NOMO-1 treated with dmso at 0.1 percent for 144 hours (cell line): ENCODE measurements at regions not wholly inside any gene's neighbourhood (a gene's known extent, or its start where the extent isn't known, plus 50 kb on each side); places are given as distances from the start of the nearest gene placed in this dataset.
A peak's percentile ranks its signal among the peaks of the same experiment; 100 is the strongest.

Experiments
- DNase-seq: peaks from one replicate; lab custom pipeline; 2025; ENCODE audit not compliant: unreplicated experiment; lab: John Stamatoyannopoulos, UW

DNA sequence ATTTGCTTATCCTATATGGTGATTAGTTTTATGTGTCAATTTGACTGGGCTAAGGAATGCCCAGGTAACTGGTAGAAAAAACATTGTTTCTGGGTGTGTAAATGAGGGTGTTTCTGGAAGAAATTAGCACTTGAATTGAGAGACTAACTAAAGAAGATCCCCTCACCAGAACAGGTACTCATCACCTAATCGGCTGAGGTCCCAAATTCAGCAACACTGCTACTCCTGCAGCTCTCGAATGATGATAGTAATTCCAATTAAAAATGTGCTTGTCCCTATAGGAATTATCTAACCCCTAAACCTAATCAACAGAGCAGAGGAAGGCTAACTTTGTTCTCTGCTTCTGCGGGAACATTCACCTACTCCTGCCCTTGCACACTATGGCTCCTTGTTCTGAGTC is 464.5 kb upstream of the CHST9 start:
- no peak for DNase-seq

DNA sequence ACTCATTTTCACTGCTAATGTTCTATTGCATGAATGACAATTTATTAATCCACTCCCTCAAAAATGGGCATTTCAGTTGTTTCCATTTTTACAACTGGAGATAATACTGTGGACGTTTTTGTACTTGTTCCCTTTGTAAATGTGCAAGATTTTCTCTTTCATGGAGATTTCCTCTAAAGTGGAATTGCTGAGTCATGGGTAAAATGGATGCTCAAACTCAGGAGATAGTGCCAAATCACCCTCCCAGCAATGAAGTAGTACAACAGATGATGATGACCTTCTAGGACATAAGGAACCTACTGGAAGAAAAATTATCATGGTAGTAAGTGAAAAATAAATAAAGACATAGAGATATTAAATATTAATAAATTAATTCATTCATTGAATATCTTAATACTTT is 460.8 kb upstream of the CHST9 start:
- DNase-seq, result no peak

DNA sequence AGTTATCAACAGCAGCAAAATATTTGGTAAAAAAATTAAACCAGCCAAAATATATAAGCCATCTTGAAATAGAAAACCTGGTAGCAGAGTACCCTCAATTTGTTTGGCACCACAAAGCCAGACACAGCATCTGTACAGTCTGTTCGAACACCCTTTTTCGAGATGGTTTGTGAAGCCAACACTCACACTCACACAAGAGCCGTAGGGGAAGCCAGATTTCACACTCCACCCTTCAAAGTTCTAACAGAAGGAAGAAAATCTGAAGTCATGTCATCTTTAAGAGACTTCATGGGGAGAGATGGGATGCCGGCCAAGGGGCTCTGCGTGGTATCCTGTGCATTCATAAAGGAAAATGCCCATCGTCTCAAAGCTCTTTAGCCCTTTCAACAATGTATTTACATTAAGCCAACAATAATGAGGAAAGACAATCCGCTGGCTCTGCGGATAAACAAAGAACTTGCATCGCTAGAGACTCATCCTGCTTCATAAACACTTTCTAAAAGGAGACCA is 451.5 kb upstream of the CHST9 start:
- no peak for DNase-seq

DNA sequence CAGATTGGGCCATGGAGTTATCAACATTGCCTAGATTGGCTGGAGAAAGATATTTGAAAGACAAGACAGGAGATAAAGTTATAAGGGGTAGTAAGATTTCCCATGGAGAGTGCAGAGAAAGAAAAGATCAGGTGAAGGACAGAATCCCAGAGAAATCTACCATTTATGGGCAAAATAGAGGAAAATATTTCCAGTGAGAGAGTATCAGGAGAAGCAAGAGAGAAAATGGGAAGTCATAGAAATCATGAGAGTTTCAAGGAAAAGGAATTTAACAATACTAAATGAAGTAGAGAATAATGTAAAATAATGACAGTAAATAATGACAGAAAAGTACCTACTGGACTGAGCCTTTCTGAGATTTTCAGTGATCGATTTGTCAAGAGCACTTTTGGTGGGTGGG is 447.6 kb upstream of the CHST9 start:
- DNase-seq, result no peak

DNA sequence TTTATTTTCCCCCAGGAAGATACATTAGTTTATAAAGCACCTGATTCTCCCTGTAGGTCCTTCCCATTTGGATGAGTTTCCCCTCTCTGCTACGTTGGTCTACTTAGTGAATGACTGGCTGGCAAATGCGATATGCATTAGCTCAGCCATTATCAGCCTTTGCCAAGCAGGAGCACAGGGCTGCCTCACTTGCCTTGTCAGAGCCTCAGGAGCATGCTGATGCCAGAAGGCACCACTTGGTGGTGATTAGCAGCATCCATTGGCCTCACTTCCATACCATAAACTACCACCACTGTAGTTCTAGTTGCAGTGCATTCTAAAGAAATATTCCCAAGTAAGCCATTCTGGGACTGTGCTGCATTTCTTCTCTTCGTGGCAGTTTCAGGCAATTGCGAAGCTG is 442.8 kb upstream of the CHST9 start:
- DNase-seq, result no peak

DNA sequence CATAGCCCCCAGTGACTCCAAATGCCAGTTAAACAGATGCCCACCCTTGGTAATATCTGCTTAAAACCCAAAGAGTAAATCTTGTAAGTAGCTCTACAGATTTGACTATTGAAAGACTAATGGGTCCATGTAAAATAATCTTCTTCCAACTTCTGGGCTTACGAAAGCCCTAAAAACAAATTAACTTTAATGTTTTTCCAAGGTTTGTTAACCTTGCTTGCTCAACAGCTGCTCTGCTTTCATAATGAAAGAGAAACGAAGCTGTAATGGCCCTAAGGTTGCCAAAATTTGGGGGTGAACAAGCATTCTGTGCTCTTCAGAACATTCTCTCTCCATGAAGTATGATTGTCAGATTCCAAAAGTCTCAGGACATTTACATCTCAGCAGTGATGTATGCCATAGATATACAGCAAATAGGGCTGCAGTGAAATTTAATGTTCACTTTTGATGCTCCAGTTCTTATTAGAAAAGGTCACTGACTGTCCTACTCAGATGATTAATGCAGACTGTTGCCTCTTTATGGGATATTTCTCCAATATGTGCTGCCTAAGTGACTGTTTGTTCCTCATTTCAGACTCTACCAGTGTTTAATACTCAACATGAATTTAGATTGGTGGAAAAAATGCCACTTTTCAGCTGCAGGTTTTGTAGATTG is 436.3 kb upstream of the CHST9 start:
- no peak for DNase-seq

DNA sequence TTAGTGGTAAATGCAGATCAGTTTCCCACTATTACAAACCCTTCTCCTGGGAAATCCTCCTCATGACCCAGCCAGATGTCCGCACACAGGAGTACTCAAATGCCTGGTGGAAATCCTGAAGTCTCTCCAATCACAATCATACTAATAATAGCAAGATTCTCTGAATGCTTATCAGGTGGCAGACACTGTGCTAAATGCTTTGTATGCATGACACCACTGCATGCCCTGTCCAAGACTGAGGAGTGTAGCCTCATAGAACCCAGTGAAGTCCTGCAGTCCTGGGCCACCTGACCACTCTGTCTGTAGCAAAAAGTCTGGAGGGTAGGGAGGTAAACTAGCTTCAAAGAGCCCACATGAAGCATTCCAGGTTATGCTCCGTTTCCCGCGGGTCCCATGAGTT is 434.8 kb upstream of the CHST9 start:
- DNase-seq, result no peak

DNA sequence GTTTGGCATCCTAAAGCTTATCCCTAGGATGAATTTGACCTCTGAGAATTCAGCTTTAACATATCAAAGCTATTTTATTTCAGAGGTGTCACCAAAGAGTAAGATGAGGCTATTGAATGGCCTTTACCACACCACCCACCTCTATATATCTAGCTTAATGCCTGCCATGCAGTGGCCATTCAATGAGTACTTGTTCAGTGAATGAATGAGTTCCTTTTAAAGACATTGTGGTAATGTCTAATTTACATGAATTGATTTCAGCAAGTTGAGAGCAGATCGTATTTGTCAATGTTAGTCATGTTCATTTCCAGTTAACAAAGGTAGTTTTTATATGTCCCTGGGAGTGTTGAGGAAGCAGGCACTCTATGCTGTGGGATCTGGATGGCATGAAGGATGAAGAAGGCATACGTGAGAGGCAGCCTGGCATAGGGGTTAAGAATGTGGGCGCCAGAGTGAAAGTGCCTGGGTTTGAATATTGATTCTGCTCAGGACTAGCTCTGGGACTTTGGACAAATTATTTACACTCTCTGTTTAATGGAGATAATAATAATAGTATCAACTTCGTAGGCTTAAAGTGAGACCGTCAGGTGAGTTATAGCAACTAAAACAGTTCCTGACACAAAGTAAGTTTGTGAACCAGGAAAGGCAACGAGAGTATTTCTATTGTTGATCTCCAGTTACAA is 434.1 kb upstream of the CHST9 start:
- DNase-seq, result no peak

DNA sequence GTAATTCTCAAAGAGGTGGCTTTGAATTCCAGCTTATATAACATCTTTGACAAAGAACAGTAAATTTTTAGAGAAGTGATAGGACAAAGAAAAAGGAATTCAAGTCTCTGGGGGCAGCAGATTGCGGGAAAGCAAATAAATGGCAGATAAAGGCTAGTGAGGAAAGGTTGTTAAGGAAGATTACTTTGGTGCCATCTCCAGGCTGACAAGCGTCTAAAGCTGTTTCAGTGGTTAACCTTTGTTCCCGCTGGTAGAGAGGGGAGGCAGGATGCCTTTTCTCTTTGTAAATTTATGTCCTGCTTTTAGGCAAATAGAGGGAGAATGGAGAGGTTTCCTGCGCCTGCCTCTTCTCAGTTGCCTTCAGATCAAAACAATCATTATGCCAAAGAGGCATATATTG is 431.2 kb upstream of the CHST9 start:
- no peak for DNase-seq

DNA sequence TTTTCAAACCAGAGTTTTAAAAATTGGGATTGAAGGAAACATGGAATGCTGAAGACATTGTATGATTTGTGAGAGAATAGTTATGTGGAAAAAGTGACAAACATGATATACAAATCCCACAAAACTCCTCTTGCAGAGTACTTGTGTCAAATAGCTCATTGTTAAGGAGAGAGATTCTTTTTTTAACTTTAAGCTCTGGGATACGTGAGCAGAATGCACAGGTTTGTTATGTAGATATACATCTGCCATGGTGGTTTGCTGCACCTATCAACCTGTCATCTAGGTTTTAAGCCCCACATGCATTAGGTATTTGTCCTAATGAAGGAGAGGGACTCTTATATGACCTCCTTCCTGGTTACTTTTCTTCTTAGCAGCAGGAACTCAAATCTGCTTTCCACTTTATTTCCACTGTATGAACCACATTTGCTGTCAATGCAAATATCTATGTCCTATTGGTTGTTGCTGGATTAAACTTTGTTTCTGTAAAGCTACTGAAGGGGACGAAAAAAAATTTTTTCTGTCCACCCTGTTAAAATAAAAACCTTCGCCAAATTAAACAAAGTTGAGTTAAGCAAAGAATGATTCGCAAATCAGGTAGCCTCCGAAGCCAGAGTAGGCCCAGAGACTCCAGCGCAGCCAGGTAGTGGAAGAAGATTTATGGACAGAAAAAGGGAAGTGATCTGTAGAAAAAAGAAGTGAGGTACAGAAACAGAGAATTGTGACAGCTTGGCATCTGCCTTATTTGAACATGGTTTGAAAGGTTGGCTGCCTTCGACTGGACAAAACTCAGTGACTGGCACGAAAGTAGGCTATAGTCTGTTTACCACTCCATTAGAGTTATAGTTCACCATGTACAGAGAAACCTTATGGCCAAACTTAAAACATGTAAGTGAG is 430.1 kb upstream of the CHST9 start:
- DNase-seq, result no peak

DNA sequence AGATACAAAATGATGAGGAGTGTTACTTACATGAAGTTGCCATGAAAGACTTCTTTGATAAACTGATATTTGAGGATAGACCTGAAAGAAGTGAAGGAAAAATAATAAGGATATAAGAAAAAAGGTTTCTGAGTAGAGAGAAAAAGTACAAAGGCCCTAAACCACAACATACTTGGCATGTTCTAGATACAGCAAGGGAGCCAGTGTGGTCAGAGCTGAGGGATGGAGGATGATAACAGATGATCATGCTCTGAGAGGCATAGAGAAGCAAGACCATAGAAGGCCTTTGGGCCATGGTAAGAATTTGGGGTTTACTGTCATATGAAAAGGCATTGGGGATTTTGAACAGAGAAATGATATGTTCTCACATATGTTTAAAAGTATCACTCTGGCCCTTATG is 424.1 kb upstream of the CHST9 start:
- DNase-seq, result no peak

DNA sequence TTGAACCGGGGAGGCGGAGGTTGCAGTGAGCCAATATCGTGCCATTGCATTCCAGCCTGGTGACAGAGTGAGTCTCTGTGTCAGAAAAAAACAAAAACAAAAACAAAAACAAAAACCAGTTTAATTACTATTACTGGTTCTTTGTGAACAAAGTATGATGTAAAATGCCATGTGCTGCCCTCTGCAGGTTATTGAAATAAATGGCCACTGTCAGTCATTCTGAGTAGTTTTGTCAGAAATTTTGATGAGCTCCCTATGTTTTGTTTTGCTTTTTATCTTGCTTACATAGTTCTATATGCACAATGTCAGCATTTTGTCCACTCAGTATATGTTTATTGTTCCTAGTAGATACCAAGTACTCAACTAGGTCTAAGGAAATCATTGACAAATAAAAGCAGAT is 423.6 kb upstream of the CHST9 start:
- no peak for DNase-seq

DNA sequence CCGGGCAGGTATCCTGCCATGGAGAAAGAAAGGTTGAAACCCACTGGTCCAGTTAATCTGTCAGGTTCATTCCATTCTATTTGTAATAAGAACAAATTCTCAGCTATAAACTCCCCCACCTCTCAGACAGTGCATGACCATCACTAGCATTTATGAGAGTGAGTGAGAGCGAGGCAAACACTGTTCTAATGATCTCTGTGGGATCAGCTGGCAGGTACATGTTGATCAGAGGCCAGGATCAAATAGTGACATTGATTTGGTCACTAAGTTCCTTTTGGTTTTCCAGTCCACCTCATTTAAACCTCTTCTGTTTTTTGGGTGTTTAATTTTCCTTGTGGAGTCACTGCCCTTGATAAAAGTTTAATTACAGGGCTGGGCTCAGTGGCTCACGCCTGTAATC is 423.1 kb upstream of the CHST9 start:
- no peak for DNase-seq

DNA sequence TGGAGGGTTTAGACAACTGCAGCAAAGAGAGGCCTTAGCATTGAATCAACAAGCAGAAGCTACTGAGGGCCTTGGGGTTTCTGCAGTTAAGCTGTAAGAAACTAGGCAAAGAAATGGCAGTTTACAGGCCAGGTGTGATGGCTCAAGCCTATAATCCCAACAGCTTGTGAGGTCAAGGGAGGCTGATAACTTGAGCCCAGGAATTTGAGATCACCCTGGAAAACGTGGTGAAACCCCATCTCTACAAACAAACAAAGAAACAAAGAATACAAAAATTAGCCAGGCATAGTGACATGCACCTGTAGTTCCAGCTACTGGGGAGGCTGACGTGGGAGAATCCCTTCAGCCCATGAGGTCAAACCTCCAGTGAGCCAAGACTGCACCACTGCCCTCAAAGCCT is 421.6 kb upstream of the CHST9 start:
- DNase-seq, result no peak

DNA sequence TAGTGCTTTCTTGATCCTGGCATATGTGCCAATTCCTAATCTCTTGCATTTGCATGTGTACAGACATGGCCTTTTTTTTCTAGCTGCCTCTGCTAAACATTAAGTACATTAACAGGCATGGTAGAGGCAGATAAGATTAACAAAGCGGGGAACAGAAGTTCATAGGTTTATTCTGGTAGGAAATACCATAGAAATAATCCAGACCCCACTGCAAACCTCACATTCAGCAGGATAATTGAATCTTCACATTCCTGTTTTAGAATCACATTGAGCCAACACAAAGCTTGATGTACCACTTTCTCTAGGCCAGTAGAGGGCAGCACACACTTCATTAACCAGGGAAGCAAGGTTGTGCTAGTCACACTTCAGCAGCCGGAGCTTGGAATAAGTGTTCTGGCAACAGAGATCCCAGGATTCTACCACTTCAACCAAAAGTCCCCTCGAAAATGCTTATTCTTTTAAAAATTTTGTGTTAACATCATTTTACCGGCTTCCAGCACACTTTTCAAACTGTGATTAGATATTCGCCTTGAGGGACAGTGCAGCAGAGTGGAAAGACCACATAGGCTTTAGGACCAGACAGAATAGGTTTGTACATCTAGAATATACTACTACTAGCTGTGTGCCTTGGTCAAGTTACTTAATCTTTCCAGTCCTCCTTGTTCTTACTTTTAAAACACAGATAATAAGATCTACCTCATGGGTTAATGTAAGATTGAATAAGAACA is 420.2 kb upstream of the CHST9 start:
- peak; percentile 3 for DNase-seq

DNA sequence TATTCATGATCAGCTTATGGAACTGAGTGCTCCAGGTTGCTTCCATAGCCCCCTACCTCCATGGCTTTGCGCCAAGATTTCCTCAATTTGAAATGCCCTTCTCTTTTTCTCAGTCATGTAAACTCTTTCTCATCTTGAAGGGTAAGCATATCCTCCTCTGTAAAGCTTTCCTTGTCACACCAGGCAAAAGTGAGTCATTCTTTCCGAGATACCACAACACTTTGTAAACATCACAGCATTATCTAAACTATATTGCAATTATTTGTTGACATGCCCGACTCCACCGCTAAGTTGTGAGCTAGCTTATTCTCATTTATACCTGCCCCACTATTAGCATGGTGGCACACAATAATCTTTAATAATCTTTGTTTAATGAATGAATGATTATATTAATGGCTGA is 419.5 kb upstream of the CHST9 start:
- no peak for DNase-seq

DNA sequence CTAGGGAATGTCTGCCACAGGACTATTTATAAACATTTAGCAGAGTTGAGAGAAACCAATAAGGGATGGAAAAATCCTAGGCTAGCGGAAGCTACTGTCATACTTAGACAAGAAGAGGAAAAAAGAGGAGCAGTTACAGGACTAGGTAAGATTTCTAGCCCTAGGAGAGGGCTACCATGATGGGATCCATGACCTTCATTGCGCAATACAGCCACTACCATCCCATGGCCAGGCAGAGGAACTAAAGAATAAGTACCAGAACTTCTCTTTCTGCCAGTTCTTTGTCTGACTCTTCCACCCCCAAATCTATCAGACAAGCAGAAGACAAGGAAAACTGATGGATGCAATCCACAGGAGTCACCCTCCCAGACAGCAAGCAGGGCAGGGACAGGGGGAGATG is 417.0 kb upstream of the CHST9 start:
- DNase-seq, result no peak

DNA sequence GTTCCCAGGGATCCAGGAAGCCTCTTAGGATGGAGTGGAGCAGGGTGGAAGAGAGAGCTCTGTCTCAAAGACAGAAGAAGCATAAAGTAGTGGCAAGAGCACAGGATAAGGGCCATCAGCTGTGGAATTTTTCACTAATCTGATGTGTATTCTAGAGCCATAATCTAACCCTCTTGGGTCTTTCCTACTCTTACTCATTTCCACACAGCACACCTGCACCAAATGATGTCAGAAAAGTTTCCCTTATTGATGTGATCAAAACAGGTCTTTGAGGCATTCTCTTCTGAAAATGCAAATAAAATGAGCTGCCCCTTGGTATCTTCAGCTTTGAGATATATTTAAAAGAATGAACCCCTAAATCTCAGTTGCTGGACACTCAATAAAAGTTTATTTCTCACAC is 415.1 kb upstream of the CHST9 start:
- no peak for DNase-seq

DNA sequence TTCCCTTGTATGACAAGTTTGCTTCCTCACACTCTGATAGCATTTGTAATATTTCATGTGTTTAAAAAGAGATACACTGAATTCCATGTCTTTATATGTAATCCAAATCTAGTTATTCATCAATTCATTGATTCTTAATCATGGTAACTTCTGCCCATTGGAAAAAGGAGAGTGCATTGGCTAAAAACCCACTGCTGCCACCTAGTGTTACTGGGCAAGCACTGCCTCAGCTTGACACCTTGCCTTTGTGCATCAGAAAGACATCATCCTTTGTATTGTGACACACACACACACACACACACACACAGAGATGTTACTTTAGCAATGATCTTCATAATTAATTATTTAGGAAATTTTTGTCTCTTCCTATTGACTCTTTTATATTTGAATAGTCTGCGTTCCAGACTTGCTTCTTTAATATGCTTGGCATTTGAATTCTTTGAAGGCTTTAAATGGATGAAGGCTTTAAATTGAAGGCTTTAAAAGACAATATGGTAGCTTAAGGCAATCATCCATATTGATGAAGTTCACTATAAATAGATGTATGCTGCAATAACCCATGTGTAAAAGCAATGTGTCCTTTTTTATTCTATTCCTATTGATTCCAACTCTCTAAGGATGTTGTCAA is 414.2 kb upstream of the CHST9 start:
- no peak for DNase-seq

DNA sequence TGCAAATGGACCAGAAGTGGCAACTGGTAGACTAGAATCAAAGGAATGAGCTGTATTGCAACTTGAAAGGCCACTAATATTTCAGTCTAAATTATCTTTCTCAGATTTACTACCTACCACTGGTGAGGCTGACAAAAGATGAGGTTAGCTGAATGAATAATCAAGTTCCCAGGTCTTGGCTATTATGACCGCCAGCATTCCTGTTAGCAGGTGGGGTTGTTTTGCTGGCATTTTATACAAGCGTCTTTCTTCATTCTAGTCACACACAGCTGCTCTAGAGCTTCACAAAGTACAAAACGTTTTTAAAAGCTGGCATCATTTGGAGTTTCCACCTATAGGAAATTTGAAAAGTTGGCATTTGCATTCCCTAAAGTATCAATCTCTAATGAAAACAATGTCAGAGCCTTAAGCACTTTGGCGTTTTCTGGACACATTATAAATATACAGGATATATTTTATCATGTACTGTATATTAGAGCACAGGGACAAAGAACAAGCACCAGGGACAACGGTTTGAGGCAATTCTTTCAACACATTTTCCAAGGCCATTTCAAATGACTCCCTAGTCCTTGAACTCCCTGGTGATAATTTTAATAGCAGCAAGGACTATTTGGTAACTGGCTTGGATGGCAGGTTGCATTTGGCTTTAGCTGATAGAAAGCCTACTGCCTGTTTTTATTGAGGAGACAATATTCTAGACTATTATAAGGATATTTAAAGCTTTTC is 410.2 kb upstream of the CHST9 start:
- DNase-seq, result no peak
